GM18870 (cell line): ENCODE measurements at regions not wholly inside any gene's neighbourhood (a gene's known extent, or its start where the extent isn't known, plus 50 kb on each side); places are given as distances from the start of the nearest gene placed in this dataset.

Experiments
- ATAC-seq: cut with Tn5 transposase; IDR thresholded peaks from one replicate; pipeline ENCODE4 v1.9.1; 2021; ENCODE audit warnings: moderate library complexity; ENCODE audit not compliant: unreplicated experiment

DNA sequence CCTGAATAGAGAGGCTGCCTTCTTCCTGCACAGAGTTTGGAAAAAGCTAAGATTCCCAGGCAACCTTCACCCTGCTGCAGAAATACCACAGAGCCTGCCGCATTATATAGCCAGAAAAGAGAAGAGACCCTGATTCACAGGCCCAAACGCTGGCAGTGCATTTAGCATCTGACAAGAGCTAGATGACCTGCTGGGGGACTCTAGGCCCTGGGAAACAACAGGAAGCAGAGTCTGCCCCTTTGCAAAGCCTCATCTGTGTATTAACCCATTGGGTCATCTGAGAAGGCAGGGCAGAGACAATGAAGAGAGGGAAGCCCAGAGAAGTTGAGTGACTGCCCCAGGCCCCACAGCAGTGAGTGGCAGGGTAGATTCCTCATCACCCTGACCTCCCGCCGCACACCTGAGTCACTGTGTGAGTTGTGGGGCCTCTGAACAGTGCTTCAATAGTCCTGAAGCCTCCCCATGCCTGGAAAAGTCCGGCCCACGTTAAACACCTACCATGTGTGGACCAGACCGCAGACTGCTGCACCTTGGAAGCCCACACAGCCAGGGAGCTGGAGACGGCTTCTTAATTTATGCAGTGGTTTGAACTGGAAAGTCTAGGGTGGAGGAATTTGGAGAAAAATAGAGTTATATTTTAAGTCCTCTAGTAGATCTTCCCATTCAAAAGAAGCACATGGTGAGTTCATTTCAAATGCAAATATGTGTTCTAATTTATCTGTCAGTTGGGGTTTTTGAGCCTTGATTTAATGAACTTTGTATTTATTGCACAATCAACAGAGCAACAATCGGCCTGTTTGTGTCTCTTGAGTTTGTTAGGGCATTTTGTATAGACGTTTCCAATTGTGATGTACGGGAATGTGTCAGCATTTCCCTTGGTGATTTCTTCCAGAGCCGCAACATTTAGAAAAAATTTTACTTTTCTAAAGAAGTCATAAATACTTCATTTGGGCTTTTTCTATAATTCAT is 80.4 kb upstream of the GPR26 start:
- no peak for ATAC-seq

DNA sequence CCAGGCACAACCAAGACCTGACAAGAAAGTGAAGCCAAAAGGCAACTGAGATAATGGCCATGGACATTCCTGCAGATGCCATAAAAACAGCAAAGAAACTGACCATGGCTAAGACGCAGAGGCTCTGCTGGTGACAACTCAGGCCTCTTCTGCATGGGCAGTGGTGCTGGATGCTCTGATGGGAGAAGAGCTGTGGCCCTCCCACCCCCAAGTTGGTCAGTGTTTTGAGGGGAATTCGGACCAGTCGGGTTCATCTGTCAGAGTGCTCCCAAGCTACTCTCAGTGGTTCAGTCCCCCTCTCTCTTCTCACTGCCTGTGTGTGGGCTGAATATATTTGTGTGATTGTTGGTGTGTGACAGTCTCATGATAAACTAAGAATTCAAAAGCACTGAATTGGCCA is 79.0 kb upstream of the GPR26 start:
- ATAC-seq: no peak

DNA sequence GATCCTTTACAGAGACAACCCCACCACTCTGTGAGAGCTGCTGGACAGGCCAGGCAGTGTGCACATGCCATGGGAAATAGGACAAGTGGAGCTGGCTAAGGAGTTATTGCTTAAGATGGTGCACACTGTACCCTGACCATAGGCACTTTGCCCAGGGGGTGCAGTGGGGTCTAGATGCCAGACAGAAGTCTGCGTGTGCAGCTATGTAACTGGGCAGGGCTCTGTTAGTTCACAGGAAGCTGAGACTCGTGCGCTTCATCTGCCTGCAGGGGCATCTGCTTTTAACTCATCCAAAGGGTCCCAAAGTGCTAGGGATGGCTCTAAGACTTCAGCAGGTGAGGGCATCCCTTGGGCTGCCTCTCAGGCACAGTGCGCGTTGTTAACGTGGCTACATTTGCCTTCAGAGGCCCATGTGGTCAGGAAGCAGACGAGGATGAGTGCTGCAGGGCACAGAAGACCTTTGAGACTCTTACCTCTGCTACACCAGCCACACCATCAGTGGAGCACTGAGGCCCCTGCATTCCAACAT is 77.7 kb upstream of the GPR26 start:
- no peak for ATAC-seq

DNA sequence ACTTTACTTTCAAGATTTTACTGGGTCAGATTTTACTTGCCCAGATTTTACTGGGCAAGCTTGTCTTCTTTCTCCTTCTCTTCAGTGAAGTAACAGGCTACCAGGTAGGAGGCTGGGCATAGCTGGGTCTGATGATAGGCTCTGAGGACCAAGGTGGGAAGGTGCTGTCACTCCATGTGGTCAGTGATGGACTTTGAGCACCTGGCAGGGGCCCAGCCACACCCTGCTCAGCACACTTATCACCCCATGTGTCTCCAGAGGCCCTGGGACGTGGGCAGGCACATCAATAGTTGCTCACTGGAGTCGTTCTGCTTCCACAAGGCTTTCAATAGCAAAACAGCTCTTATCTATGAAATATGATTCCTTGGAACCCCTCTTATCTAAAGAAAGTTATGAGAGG is 70.5 kb upstream of the GPR26 start:
- ATAC-seq: no peak

DNA sequence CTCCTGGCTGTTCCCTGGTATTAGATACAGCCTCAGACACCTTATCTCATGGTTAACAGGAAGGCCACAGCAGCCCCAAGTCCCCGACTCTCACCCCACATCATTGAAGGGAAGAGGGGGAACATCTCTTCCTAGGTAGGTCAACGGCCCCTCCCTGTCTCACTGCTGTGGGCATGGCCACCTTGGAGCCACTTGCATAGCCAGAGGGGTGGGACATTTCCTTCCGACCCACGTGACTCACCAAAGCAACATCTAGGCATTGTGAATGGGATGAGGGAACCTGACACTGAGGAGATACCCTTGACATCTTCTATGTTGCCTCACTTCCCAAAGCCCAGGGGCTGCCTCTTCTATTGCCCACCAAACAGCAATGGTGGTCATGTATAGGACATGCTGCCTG is 68.5 kb upstream of the GPR26 start:
- no peak for ATAC-seq

DNA sequence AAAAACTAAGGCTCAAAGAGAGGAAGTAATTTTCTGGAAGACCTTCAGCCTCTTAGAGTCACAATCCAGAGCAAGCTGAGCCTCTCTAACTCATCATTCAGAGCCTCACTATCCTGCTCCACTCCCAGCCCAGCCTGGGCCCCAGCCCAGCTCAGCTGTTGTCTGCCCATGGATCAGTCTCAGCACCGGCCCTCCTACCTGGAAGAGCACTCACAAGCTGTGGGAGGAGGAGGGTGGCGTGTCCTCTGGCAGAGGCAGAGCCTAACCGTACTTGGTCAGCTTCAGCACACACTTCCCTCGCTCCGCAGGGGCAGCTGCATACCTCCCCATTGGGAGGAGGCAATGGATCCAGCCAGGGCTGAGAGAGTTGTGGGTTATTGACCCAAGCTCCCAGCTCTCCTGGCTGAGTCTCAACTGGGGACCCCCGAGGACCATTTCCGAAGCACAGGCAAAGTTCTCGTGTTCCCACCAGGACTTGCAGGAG is 66.7 kb upstream of the GPR26 start:
- no peak for ATAC-seq

DNA sequence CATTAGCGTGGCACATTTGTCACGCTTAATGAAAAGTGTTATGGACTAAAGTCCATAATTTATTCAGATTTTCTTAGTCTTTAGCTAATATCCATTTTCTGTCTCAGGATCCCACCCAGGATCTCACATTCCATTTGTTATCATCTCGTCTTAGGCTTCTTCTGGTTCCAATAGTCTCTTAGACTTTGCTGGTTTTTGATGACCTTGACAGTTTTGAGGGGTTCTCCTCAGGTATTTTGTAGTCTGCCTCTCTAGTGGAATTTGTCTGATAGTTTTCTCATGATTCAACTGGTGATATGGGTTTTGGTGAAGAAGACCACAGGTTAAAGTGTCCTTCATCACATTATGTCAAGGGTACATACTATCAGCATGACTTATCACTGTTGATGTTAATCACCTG is 66.0 kb upstream of the GPR26 start:
- ATAC-seq: no peak

DNA sequence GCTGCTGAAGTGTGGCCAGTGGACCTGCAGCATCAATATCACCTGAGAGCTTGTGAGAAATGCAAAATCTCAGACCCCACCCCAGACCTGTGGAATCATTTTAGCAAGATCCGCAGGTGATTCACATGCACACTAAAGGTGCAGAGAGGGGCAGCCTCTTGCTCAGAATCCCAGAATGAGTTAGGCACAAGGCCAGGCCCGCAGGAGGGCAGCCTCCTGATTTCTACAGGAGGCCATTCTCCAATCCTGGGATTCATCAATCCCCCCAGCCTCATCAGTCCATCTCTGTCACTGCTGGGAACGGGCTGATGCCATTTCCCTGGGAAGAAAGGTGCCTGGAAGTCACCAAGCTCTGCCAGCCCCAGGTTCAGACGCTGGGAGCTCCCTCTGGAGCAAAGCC is 63.0 kb upstream of the GPR26 start:
- no peak for ATAC-seq

DNA sequence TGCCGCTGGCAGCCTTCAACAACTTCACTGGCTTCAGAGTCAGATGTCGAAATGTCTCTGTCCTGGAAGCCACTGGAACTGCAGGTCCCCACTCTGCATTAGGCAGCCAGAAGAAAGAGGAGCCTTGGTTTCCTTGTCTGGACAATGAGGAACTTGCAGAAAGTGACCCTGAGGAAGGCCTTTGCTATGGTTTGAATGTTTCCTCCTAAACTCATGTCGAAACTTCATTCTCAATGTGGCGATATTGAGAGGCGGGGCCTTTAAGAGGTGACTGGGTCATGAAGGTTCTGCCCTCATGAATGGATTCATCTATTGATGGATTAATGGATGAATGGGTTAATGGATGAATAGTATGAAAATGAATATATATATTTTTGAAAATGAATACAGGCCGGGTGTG is 61.6 kb upstream of the GPR26 start:
- no peak for ATAC-seq

DNA sequence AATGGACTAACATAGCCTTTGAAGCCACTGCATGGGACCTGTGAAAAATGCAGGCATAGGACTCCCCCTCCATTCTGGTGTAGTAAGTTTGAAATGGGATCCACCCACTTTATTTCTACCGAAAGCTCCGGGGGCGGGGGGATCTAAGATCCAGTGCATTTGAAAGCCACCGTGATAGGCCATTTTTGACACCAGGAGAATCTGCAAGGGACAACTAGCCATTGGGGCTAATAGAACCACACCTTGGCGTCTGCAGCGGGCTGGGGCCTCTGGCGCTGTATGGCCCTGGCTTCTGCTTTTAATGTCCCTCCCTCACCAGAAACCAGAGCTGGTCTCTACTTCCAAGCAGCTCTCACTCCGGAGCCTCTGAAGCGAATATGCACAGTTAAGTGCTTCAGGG is 60.1 kb upstream of the GPR26 start:
- no peak for ATAC-seq

DNA sequence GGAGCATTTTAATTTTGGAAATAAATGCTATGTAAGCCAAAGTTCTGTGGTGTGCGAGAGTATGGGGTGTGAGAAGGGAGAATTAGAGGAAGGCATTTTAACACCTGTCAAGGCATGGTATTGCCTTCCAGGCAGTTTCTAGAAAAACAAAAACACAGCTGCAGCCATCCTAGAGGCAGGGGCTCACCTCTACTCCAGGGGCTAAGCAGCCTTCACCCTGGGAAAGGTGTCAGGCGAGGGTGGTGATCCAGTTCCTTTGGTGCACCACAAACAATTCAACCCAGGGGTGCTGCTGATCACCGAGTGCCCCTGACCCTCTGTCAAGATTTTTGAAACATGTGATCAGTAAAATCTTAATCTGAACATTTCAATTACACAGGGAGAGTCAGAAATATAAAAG is 59.2 kb upstream of the GPR26 start:
- ATAC-seq: no peak

DNA sequence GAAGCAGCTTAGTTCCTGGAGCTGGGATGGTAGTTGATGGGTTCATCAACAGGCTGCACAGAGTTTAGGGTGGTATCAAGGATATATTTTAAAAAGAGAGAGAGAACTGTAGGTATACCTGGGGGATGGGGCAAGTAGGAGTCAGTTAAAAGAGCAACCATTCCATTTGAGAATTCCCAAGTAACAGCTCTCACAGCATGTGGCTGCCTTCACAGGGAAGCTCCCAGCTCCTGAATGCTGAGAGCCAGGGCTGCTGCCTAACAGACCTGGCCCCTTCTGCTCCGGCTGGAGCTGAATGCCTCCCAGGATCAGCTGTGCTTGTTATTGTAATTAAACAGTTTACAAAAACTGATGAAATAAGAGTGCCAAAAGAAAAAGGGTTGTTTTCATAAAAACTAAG is 58.8 kb upstream of the GPR26 start:
- ATAC-seq: no peak

DNA sequence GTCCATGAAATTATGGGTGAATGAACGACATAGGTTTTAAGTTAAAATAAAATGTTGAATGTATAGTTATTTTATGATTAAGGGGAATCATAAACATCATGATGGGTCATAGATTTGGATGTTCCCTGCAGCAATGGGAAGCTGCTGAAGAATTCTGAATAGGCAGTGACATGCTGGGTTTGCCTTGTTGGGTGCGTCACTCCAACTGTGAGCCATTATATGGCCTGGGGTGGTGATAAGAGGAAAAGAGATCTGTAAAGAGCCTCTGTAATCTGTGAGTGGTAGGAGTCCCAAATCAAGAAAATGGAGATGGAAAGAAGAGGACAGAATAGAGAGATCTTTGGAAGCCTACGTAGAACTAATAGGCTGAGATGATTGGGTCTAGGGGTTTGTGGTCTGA is 58.1 kb upstream of the GPR26 start:
- no peak for ATAC-seq

DNA sequence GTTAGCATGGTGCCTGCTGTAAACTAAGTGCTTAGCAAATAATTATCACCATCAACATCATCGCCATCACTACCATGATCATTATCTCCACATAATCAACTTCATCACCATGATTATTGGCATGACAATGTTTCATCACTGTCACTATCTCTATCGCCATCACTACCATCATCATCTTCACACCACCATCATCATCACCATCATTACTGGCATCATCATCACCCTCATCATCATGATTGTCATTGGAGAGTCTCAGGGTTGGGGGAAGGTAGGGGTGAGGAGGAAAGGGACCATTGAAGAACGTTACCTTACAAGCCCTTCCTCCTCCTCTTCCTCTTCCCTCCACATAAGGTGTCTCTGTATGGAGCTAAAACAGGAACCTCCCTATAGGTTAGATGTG is 54.9 kb upstream of the GPR26 start:
- ATAC-seq: no peak

DNA sequence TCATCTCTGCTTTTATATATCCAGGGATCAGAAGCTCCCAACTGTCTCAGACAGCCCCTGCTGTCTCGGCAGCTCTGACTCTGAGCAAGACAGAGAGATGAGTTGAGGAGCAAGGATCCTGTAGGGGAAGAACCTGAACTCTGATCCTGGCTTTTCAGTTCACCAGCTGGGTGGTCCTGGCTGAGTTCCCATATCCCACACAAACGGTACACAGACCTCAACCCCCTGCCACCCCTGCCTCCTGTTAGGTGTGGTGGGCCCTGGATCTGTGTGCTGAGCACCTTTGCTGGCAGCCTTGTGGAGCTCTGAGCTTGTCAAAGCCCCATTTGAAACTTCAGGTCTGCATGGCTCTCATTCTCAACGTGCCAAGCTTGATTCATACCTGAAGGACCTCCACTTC is 54.3 kb upstream of the GPR26 start:
- no peak for ATAC-seq

DNA sequence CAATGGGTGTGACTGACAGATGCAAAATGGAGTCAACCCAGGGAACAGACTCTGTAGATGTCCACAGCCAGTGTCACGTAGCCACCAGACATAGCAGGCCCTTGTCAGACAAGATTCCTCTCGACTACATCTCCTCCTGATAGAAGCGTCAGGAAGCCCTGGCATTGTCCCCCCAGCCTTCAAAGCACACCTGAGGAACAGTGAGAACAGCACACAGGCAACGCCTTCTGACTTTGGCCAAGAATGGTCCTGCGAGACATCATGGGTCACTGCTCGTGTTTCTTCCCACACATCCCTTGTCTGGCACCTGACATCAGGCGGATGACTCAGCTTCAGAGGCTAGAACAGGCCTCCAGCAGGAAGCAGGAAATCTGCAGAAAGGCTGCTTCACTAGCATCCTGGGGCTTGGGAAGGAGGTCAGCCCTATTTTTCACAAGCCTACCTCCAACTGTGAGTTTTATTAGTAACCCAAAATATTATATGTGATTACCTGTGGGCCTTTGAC is 52.8 kb upstream of the GPR26 start:
- ATAC-seq: no peak

DNA sequence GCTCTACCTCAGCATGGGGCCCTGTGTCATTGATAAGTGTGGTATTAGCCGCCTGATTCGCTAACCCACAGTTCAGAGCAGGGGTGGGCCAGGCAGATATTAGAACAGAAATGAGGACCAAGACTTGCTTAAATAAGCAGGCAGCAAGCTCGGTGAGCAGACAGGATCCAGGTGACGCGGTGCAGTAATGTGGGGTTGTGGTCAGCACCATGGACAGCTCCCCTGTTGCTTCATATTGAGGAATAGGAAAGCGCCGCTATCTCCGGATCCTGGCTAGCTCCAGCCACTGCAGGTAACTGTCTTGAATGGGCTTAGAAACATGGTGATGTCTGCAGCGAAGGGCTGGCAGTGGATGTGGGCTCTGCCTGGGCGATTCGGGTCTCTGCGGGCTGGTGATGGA is 51.3 kb upstream of the GPR26 start:
- ATAC-seq: no peak
